Hypothalamus (tissue), 51 donors: ENCODE measurements at regions not wholly inside any gene's neighbourhood (a gene's known extent, or its start where the extent isn't known, plus 50 kb on each side); places are given as distances from the start of the nearest gene placed in this dataset.
"Not testable (repeated sequence)": the region's sequence is repeated elsewhere in the genome, so short reads cannot be mapped to it uniquely, and the experiment has no call there.

Source experiments
- DNase-seq, 51 donors: peaks; one replicate each; lab custom pipeline; 2025; lab: John Stamatoyannopoulos, UW

GRCh38 chr7:104956753-104957450, 57.1 kb upstream of the KMT2E start:
- DNase-seq: no peak

GRCh38 chr7:104958371-104958865, 55.6 kb upstream of the KMT2E start:
- no peak for DNase-seq

GRCh38 chr7:104959483-104959882, 54.5 kb upstream of the KMT2E start:
- not testable (repeated sequence) for DNase-seq

GRCh38 chr7:104960741-104961448, 53.1 kb upstream of the KMT2E start:
- peak in 4 of 51 donors; percentile 10 to 38 (median 21) for DNase-seq

GRCh38 chr7:104961821-104962220, 52.2 kb upstream of the KMT2E start:
- no peak for DNase-seq

- no peak for DNase-seq
These were observed 51.2 kb upstream of the KMT2E start for GRCh38 chr7:104962781-104963180.

GRCh38 chr7:104963378-104963990, 50.5 kb upstream of the KMT2E start:
- no peak for DNase-seq

GRCh38 chr7:104963991-104964385, 50.0 kb upstream of the KMT2E start:
- no peak for DNase-seq
